GM04503 (cell line): ENCODE measurements at regions not wholly inside any gene's neighbourhood (a gene's known extent, or its start where the extent isn't known, plus 50 kb on each side); places are given as distances from the start of the nearest gene placed in this dataset.

ENCODE experiments used
- DNase-seq: peaks from one replicate; pipeline ENCODE4 v3.0.0-alpha.2; 2012; ENCODE audit warnings: low read depth

GRCh38 chr1:215459136-215459535, 108.0 kb upstream of the KCTD3 start:
- DNase-seq: no peak

GRCh38 chr1:215466361-215466760, 100.7 kb upstream of the KCTD3 start:
- DNase-seq: no peak

- no peak for DNase-seq
Observed at GRCh38 chr1:215471463-215471862, 95.6 kb upstream of the KCTD3 start.

- no peak for DNase-seq
Observed at GRCh38 chr1:215472723-215473122, 94.4 kb upstream of the KCTD3 start.

GRCh38 chr1:215473943-215474342, 93.2 kb upstream of the KCTD3 start:
- peak; percentile 52 for DNase-seq

- DNase-seq: no peak
Observed at GRCh38 chr1:215474940-215475339, 92.2 kb upstream of the KCTD3 start.

- peak; percentile 89 for DNase-seq
Observed at GRCh38 chr1:215475796-215476481, 91.2 kb upstream of the KCTD3 start.

- peak; percentile 17 for DNase-seq
Observed at GRCh38 chr1:215476541-215476940, 90.6 kb upstream of the KCTD3 start.

GRCh38 chr1:215477632-215478031, 89.5 kb upstream of the KCTD3 start:
- DNase-seq: no peak

- no peak for DNase-seq
Observed at GRCh38 chr1:215479567-215479966, 87.5 kb upstream of the KCTD3 start.

- DNase-seq: no peak
Observed at GRCh38 chr1:215482079-215482478, 85.0 kb upstream of the KCTD3 start.

GRCh38 chr1:215484171-215484939, 82.7 kb upstream of the KCTD3 start:
- DNase-seq: no peak

- DNase-seq: no peak
Observed at GRCh38 chr1:215487466-215487865, 79.6 kb upstream of the KCTD3 start.

GRCh38 chr1:215488850-215489249, 78.3 kb upstream of the KCTD3 start:
- DNase-seq: no peak

- DNase-seq: no peak
Observed at GRCh38 chr1:215489771-215490565, 77.1 kb upstream of the KCTD3 start.

GRCh38 chr1:215497528-215497927, 69.6 kb upstream of the KCTD3 start:
- no peak for DNase-seq

GRCh38 chr1:215501496-215501895, 65.6 kb upstream of the KCTD3 start:
- DNase-seq: no peak

GRCh38 chr1:215502081-215502480, 65.0 kb upstream of the KCTD3 start:
- DNase-seq: no peak

GRCh38 chr1:215507119-215507518, 60.0 kb upstream of the KCTD3 start:
- no peak for DNase-seq

GRCh38 chr1:215508311-215508710, 58.8 kb upstream of the KCTD3 start:
- DNase-seq: no peak
